ENCODE measurements at regions not wholly inside any gene's neighbourhood (a gene's known extent, or its start where the extent isn't known, plus 50 kb on each side); places are given as distances from the start of the nearest gene placed in this dataset.

DNA sequence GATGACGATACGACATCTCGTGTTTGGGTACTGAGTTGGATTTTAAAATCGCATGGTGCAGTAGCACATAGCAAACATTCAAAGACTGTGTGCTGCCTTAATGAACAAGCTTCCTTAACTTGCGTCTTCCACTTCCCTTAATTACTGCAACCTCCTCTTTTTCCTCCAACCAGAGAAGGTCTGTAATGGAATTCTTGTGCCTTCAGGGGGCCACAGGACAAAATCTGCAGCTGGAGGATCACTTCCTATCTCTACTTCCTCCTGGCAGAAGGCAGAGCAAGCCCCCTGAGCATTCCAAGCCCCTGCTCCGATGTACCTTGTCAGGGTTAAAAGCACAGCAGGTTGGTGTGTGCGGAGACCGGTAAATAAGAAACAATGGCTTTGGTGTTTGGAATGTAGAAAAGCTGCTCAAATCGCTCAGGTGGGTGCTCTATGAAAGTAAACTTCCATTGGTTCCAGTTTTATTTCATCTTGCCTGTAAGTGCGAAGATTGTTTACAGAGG is 151.3 kb upstream of the UQCRFS1 start:
- DNase-seq (ENCODE audit: missing footprints), result no peak
- intact Hi-C loops (cut with DNase I), result no loop called here
- no peak for ATAC-seq

DNA sequence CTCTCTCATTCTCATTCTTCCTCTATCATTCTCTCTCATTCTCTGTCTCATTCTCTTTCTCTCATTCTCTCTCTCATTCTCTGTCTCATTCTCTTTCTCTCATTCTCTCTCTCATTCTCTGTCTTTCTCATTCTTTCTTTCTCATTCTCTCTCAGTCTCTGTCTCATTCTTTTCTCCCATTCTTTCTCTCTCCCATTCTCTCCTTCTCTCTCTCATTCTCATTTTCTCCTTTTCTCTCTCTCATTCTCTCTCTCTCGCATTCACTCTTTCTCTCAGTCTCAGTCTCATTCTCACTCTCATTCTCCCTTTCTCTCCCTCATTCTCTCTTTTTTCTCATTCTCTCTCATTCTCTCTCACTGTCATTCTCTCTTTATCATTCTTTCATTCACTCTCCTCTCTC is 152.0 kb upstream of the UQCRFS1 start:
- DNase-seq (ENCODE audit: missing footprints) (no peak), ATAC-seq (no peak)
- intact Hi-C loops (cut with DNase I), result no loop called here

DNA sequence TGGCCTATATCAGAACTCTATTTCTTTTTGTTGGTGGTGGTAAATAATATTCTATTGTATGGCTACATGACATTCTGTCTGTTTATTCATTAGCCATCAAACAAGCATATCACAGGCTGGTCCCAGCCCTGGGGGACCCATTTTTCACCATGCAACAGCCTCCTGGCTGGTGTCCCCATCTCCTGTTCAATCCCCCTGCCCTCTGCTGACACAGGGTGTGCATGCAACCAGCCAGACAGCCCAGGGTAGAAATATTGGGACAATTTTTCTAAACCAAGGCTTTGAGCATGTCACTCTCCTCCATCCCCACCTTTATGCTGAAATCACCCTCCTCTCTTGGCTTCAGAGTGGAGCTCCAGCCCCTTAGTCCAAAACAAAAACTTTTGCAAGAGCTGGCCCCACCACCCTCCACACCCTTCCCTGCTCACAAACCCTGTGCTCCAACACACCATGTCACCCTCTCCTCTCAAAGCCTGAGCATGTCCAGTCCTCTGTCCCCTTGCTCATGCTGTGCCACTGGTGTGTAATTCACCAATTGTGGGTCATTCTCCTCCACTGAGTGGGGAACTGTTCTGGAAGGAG is 153.0 kb upstream of the UQCRFS1 start:
- intact Hi-C loops (cut with DNase I), result no loop called here
- no peak for ATAC-seq
- DNase-seq (ENCODE audit: missing footprints), result no peak

- intact Hi-C loops (cut with DNase I), result no loop called here
- ATAC-seq (no peak), DNase-seq (ENCODE audit: missing footprints) (no peak)
Measured at GRCh38 chr19:29366757-29367156, 153.8 kb upstream of the UQCRFS1 start.

DNA sequence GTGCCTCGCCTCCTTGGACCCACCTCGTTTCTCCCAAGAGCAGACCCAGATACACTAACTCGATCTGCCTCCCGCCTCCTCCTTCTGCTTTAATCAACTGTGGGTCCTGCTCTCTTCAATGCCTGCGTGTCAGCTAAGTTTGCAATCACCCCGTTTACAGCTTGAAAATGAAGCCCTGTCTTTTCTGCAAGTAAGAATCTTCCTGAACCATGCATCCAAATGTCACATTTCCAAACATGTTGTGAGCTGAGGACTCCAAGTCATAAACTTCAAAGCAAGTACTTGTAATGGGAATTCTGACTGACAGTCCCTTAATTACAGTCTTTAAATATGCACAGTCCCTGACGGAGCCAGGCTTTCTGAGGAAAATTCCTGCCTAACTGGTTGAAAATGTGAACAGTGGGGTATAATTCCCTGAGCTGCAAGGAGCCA is 154.9 kb upstream of the UQCRFS1 start:
- ATAC-seq, result no peak
- intact Hi-C loops (cut with DNase I), result no loop called here
- no peak for DNase-seq (ENCODE audit: missing footprints)

DNA sequence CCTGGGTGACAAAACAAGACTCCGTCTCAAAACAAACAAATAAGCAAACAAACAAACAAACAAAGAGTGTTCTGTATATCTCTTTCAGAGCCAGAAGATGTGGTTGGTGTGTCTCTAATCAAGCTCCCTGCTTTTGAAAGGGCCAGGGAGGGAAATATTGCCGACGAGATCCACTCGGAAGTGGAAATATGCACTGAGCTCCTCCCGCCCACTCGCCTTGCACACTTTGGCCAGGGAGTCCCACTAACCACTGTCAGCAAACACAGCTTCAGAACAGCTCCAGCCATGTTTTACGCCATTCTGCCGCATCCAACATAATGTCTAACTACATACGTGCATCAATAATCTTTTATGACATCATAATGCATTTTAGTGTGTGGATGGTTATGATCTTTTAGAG is 155.5 kb upstream of the VSTM2B start:
- DNase-seq (ENCODE audit: missing footprints) (no peak), ATAC-seq (no peak)
- intact Hi-C loops (cut with DNase I), result no loop called here

DNA sequence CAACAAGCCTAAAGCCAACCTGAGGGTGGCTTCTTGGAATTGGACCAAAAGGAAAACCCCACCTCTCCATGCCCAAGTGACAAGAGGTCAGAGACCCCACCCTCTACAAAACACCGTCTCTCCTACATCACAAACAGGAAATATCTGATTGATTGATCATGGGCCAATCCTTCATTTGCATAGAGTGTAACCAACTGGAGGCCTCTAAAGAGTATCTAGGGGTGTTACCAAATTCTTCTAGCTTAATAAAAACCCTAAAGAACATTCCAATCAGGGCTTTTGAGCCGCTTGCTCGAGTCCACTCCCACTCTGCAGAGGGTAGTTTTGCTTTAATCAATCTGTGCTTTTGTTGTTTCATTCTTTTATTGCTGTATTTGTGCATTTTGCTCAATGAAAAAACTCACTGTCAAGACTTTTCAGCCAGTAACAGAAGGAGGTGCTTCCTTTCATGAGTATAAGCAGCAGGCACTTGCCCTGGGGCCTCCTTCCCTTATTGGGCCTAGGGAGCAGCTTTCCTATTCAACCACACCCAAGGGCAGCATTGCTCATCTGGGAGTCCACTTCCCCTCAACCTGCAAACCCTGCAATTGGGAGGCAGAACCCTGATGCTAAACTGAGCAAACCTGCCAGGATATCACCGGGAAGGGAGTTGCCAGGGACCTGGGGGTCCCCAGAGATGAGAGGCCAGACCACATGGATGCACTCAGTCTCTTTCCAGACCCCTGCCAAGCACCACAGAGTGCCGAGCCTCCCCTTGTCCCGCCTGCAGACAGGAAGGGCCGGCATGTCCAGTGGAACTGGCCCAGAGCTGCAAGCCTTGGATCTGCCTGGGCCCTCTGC is 154.3 kb upstream of the VSTM2B start:
- intact Hi-C loops (cut with DNase I), result no loop called here
- ATAC-seq (no peak), DNase-seq (ENCODE audit: missing footprints) (no peak)

- intact Hi-C loops (cut with DNase I), result no loop called here
- ATAC-seq (no peak), DNase-seq (ENCODE audit: missing footprints) (no peak)
Measured at GRCh38 chr19:29372091-29372415, 153.7 kb upstream of the VSTM2B start.

GRCh38 chr19:29372461-29372860 is 153.3 kb upstream of the VSTM2B start:
- ATAC-seq (no peak), DNase-seq (ENCODE audit: missing footprints) (no peak)
- intact Hi-C loops (cut with DNase I), result no loop called here

GRCh38 chr19:29372921-29373797 is 152.6 kb upstream of the VSTM2B start:
- DNase-seq (ENCODE audit: missing footprints) (no peak), ATAC-seq (no peak)
- intact Hi-C loops (cut with DNase I), result no loop called here

- intact Hi-C loops (cut with DNase I), result no loop called here
- no peak for ATAC-seq
- DNase-seq (ENCODE audit: missing footprints), result no peak
Measured at GRCh38 chr19:29375429-29376119, 150.2 kb upstream of the VSTM2B start.

- DNase-seq (ENCODE audit: missing footprints), result no peak
- intact Hi-C loops (cut with DNase I), result no loop called here
- no peak for ATAC-seq
Measured at GRCh38 chr19:29376855-29377354, 148.9 kb upstream of the VSTM2B start.

DNA sequence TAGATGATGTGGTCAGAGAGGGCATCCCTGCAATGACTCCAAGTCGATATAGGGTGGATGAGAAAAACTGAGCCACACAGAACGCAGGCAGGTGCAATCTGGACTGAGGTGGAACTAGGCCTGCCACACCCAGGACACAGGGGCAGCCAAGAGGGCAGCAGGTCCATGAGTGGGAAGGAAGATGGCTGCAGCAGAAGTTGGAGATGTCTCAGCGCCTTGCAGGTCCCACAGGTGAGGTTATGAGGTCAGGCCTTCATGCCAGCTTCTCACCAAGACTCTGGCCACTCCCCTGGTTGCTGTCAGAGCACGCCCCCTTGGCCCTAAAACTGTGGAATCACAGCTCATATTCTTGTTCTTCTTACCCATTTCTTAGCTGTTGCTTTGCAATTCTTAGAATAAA is 147.7 kb upstream of the VSTM2B start:
- intact Hi-C loops (cut with DNase I), result no loop called here
- ATAC-seq (no peak), DNase-seq (ENCODE audit: missing footprints) (no peak)

- no peak for DNase-seq (ENCODE audit: missing footprints)
- intact Hi-C loops (cut with DNase I), result no loop called here
- ATAC-seq, result no peak
Measured at GRCh38 chr19:29378543-29379080, 147.2 kb upstream of the VSTM2B start.

- intact Hi-C loops (cut with DNase I), result no loop called here
- ATAC-seq (no peak), DNase-seq (ENCODE audit: missing footprints) (no peak)
Measured at GRCh38 chr19:29379257-29380021, 146.4 kb upstream of the VSTM2B start.

- DNase-seq (ENCODE audit: missing footprints) (no peak), ATAC-seq (no peak)
- intact Hi-C loops (cut with DNase I), result no loop called here
Measured at GRCh38 chr19:29380581-29380980, 145.2 kb upstream of the VSTM2B start.

- intact Hi-C loops (cut with DNase I), result no loop called here
- no peak for DNase-seq (ENCODE audit: missing footprints)
- no peak for ATAC-seq
Measured at GRCh38 chr19:29381353-29382203, 144.2 kb upstream of the VSTM2B start.

All from Right ventricle myocardium inferior (tissue), 1 donor.